Lower leg skin (tissue), 3 donors: ENCODE measurements at regions not wholly inside any gene's neighbourhood (a gene's known extent, or its start where the extent isn't known, plus 50 kb on each side); places are given as distances from the start of the nearest gene placed in this dataset.
"Not testable (repeated sequence)": the region's sequence is repeated elsewhere in the genome, so short reads cannot be mapped to it uniquely, and the experiment has no call there.

Experiments used
- POLR2A ChIP-seq, 2 donors: fragments of 450-650 bp; IDR thresholded peaks; one replicate each; pipeline ENCODE4 v1.6.1; 2016 to 2017; ENCODE audit warnings: antibody characterized with exemption in 2 of 2, mild to moderate bottlenecking in 1 of 2, moderate library complexity in 1 of 2
- TF ChIP-seq, protein P1 (sequence below), 3 donors: fragments of 450-650 bp; IDR thresholded peaks; one replicate each; pipeline ENCODE4 v1.5.1; 2016; ENCODE audit warnings: antibody characterized with exemption in 3 of 3, mild to moderate bottlenecking in 3 of 3, moderate library complexity in 2 of 3

DNA sequence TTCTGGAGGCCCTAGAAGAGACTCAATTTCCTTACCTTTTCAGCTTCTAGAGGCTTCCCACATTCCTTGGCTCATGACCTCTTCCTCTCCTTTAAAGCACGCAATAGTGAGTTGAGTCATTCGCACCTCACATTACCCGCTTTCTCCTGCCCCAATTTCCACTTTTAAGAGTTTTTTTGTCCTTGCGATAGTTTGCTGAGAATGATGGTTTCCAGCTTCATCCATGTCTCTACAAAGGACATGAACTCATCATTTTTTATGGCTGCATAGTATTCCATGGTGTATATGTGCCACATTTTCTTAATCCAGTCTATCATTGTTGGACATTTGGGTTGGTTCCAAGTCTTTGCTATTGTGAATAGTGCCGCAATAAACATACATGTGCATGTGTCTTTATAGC is 284.5 kb upstream of the POF1B start:
- TF ChIP-seq, protein P1, sequence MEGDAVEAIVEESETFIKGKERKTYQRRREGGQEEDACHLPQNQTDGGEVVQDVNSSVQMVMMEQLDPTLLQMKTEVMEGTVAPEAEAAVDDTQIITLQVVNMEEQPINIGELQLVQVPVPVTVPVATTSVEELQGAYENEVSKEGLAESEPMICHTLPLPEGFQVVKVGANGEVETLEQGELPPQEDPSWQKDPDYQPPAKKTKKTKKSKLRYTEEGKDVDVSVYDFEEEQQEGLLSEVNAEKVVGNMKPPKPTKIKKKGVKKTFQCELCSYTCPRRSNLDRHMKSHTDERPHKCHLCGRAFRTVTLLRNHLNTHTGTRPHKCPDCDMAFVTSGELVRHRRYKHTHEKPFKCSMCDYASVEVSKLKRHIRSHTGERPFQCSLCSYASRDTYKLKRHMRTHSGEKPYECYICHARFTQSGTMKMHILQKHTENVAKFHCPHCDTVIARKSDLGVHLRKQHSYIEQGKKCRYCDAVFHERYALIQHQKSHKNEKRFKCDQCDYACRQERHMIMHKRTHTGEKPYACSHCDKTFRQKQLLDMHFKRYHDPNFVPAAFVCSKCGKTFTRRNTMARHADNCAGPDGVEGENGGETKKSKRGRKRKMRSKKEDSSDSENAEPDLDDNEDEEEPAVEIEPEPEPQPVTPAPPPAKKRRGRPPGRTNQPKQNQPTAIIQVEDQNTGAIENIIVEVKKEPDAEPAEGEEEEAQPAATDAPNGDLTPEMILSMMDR (IDR thresholded peaks at IDR 0.05): not testable (repeated sequence)
- TF ChIP-seq POLR2A (IDR thresholded peaks at IDR 0.05): not testable (repeated sequence)
